ENCODE measurements at regions not wholly inside any gene's neighbourhood (a gene's known extent, or its start where the extent isn't known, plus 50 kb on each side); places are given as distances from the start of the nearest gene placed in this dataset.

- Mint-ChIP-seq H3K4me1 (no peaks in the 10 kb centered on the region), H3K27me3 (ENCODE audit: low read depth in 2 of 2) (no peaks in the 10 kb centered on the region), H3K9me3 (peaks cover 16 to 25% of the 10 kb centered on the region in 2 donors), H3K36me3 (no peaks in the 10 kb centered on the region), H3K27ac (no peak overlapping the region), H3K4me3 (no peak overlapping the region)
- Histone ChIP-seq H3K27ac (ENCODE audit: low read length) (no peak overlapping the region), H3K4me1 (ENCODE audit: control insufficient read depth, insufficient read depth, low read length) (no peaks in the 10 kb centered on the region), H3K9me3 (ENCODE audit: control insufficient read depth, insufficient read depth, low read length) (no peaks in the 10 kb centered on the region), H3K27me3 (ENCODE audit: control insufficient read depth, insufficient read depth, low read length) (no peaks in the 10 kb centered on the region), H3K36me3 (ENCODE audit: control insufficient read depth, insufficient read depth, low read length) (no peaks in the 10 kb centered on the region), H3K4me3 (ENCODE audit: low read length) (no peak overlapping the region)
- TF ChIP-seq CTCF (IDR thresholded peaks at IDR 0.05) = no peak
- no peak for ATAC-seq
- 73% methylated on average over 3 of the region's 3 CpGs for WGBS (ENCODE audit: insufficient coverage)
- intact Hi-C loops (cut with micrococcal nuclease) = no loop called here
- DNase-seq = no peak
Observed at GRCh38 chr13:58566176-58566575, 934.6 kb downstream of the PCDH17 start.

GRCh38 chr13:58573743-58574142 lies 942.2 kb downstream of the PCDH17 start:
- Histone ChIP-seq H3K27me3 (ENCODE audit: control insufficient read depth, insufficient read depth, low read length) (no peaks in the 10 kb centered on the region), H3K4me3 (ENCODE audit: low read length) (no peak overlapping the region), H3K36me3 (ENCODE audit: control insufficient read depth, insufficient read depth, low read length) (no peaks in the 10 kb centered on the region), H3K27ac (ENCODE audit: low read length) (no peak overlapping the region), H3K9me3 (ENCODE audit: control insufficient read depth, insufficient read depth, low read length) (peaks cover 7% of the 10 kb centered on the region), H3K4me1 (ENCODE audit: control insufficient read depth, insufficient read depth, low read length) (no peaks in the 10 kb centered on the region)
- 21% methylated on average over 2 of the region's 2 CpGs for WGBS (ENCODE audit: insufficient coverage)
- TF ChIP-seq CTCF (IDR thresholded peaks at IDR 0.05) = no peak
- intact Hi-C loops (cut with micrococcal nuclease) = no loop called here
- H3K9me3 Mint-ChIP-seq = peaks cover 18 to 47% of the 10 kb centered on the region in 2 donors
- no peaks in the 10 kb centered on the region for H3K27me3 Mint-ChIP-seq (ENCODE audit: low read depth in 2 of 2)
- no peak overlapping the region for H3K27ac Mint-ChIP-seq
- no peak overlapping the region for H3K4me3 Mint-ChIP-seq
- ATAC-seq (no peak), DNase-seq (no peak)
- peaks cover 4% of the 10 kb centered on the region for H3K36me3 Mint-ChIP-seq
- no peaks in the 10 kb centered on the region for H3K4me1 Mint-ChIP-seq

- ATAC-seq (no peak), DNase-seq (no peak)
- Mint-ChIP-seq H3K4me1 (no peaks in the 10 kb centered on the region), H3K4me3 (no peak overlapping the region), H3K36me3 (peaks cover 10% of the 10 kb centered on the region), H3K9me3 (peaks cover 23 to 47% of the 10 kb centered on the region in 2 donors), H3K27me3 (ENCODE audit: low read depth in 2 of 2) (no peaks in the 10 kb centered on the region), H3K27ac (no peak overlapping the region)
- Histone ChIP-seq H3K27me3 (ENCODE audit: control insufficient read depth, insufficient read depth, low read length) (no peaks in the 10 kb centered on the region), H3K27ac (ENCODE audit: low read length) (no peak overlapping the region), H3K9me3 (ENCODE audit: control insufficient read depth, insufficient read depth, low read length) (peaks cover 7% of the 10 kb centered on the region), H3K36me3 (ENCODE audit: control insufficient read depth, insufficient read depth, low read length) (no peaks in the 10 kb centered on the region), H3K4me1 (ENCODE audit: control insufficient read depth, insufficient read depth, low read length) (no peaks in the 10 kb centered on the region), H3K4me3 (ENCODE audit: low read length) (no peak overlapping the region)
- intact Hi-C loops (cut with micrococcal nuclease) = no loop called here
- no peak for TF ChIP-seq CTCF (IDR thresholded peaks at IDR 0.05)
Observed at GRCh38 chr13:58574791-58575190, 943.2 kb downstream of the PCDH17 start.

GRCh38 chr13:58579468-58579867 lies 947.9 kb downstream of the PCDH17 start:
- Mint-ChIP-seq H3K9me3 (peaks cover 15 to 31% of the 10 kb centered on the region in 2 donors), H3K27me3 (ENCODE audit: low read depth in 2 of 2) (no peaks in the 10 kb centered on the region), H3K27ac (no peak overlapping the region), H3K36me3 (peaks cover 10% of the 10 kb centered on the region), H3K4me1 (no peaks in the 10 kb centered on the region), H3K4me3 (no peak overlapping the region)
- Histone ChIP-seq H3K36me3 (ENCODE audit: control insufficient read depth, insufficient read depth, low read length) (no peaks in the 10 kb centered on the region), H3K27ac (ENCODE audit: low read length) (no peak overlapping the region), H3K9me3 (ENCODE audit: control insufficient read depth, insufficient read depth, low read length) (peaks cover 5% of the 10 kb centered on the region), H3K4me1 (ENCODE audit: control insufficient read depth, insufficient read depth, low read length) (no peaks in the 10 kb centered on the region), H3K4me3 (ENCODE audit: low read length) (no peak overlapping the region), H3K27me3 (ENCODE audit: control insufficient read depth, insufficient read depth, low read length) (no peaks in the 10 kb centered on the region)
- TF ChIP-seq CTCF (IDR thresholded peaks at IDR 0.05) = no peak
- no peak for DNase-seq
- intact Hi-C loops (cut with micrococcal nuclease) = no loop called here
- ATAC-seq = no peak
- no CpG with 5 or more reads among the region's 2 CpGs for WGBS (ENCODE audit: insufficient coverage)
